ENCODE measurements at regions not wholly inside any gene's neighbourhood (a gene's known extent, or its start where the extent isn't known, plus 50 kb on each side); places are given as distances from the start of the nearest gene placed in this dataset.

GRCh38 chr2:176812246-176812775 is 400.3 kb upstream of the HNRNPA3 start:
- CTCF ChIA-PET = interaction anchor here (1.3 kb wide), 1 partner anchor 160 kb away, joined by 4 read pairs; no protein-coding TSS in a partner anchor
- no TSS peak for BruUV-seq (replicated peaks)
- H3K27ac Mint-ChIP-seq (ENCODE audit: unreplicated experiment) = no peak overlapping the region
- no peaks in the 10 kb centered on the region for H3K9me3 Mint-ChIP-seq (ENCODE audit: low read depth, unreplicated experiment)
- DNase-seq = no peak
- peaks cover 10% of the 10 kb centered on the region for H3K27me3 Mint-ChIP-seq (ENCODE audit: unreplicated experiment)
- no peak overlapping the region for H3K4me3 Mint-ChIP-seq (ENCODE audit: low read depth, unreplicated experiment)
- intact Hi-C loops (cut with micrococcal nuclease; ENCODE audit: unreplicated experiment) = no loop called here
- H3K4me1 Mint-ChIP-seq (ENCODE audit: low read depth, unreplicated experiment) = no peaks in the 10 kb centered on the region
- H3K36me3 Mint-ChIP-seq (ENCODE audit: insufficient read depth, unreplicated experiment) = no peaks in the 10 kb centered on the region
- TF ChIP-seq CTCF (IDR thresholded peaks at IDR 0.05; ENCODE audit: unreplicated experiment) = no peak

- no peaks in the 10 kb centered on the region for H3K4me1 Mint-ChIP-seq (ENCODE audit: low read depth, unreplicated experiment)
- intact Hi-C loops (cut with micrococcal nuclease; ENCODE audit: unreplicated experiment) = no loop called here
- DNase-seq = no peak
- CTCF ChIA-PET = interaction anchor here (0.6 to 1.3 kb wide), 2 partner anchors 66 to 161 kb away, joined by 3 to 4 read pairs; no protein-coding TSS in a partner anchor
- BruUV-seq (replicated peaks) = no TSS peak
- TF ChIP-seq CTCF (IDR thresholded peaks at IDR 0.05; ENCODE audit: unreplicated experiment) = no peak
- no peaks in the 10 kb centered on the region for H3K36me3 Mint-ChIP-seq (ENCODE audit: insufficient read depth, unreplicated experiment)
- H3K27ac Mint-ChIP-seq (ENCODE audit: unreplicated experiment) = no peak overlapping the region
- no peaks in the 10 kb centered on the region for H3K9me3 Mint-ChIP-seq (ENCODE audit: low read depth, unreplicated experiment)
- H3K4me3 Mint-ChIP-seq (ENCODE audit: low read depth, unreplicated experiment) = no peak overlapping the region
- H3K27me3 Mint-ChIP-seq (ENCODE audit: unreplicated experiment) = peaks cover 2% of the 10 kb centered on the region
Measured at GRCh38 chr2:176813156-176813555, 399.4 kb upstream of the HNRNPA3 start.

- BruUV-seq (replicated peaks) = no TSS peak
- H3K4me1 Mint-ChIP-seq (ENCODE audit: low read depth, unreplicated experiment) = no peaks in the 10 kb centered on the region
- no peaks in the 10 kb centered on the region for H3K27me3 Mint-ChIP-seq (ENCODE audit: unreplicated experiment)
- H3K4me3 Mint-ChIP-seq (ENCODE audit: low read depth, unreplicated experiment) = no peak overlapping the region
- DNase-seq = no peak
- intact Hi-C loops (cut with micrococcal nuclease; ENCODE audit: unreplicated experiment) = loop anchor here (2.0 kb wide), 2 partner anchors 161 to 687 kb away; no protein-coding TSS in a partner anchor
- no peaks in the 10 kb centered on the region for H3K9me3 Mint-ChIP-seq (ENCODE audit: low read depth, unreplicated experiment)
- CTCF ChIA-PET = interaction anchor here (0.6 to 1.9 kb wide), 2 partner anchors 66 to 160 kb away, joined by 3 to 13 read pairs; no protein-coding TSS in a partner anchor
- no peak overlapping the region for H3K27ac Mint-ChIP-seq (ENCODE audit: unreplicated experiment)
- TF ChIP-seq CTCF (IDR thresholded peaks at IDR 0.05; ENCODE audit: unreplicated experiment) = no peak
- no peaks in the 10 kb centered on the region for H3K36me3 Mint-ChIP-seq (ENCODE audit: insufficient read depth, unreplicated experiment)
Measured at GRCh38 chr2:176813621-176814049, 399.0 kb upstream of the HNRNPA3 start.

- TF ChIP-seq CTCF (IDR thresholded peaks at IDR 0.05; ENCODE audit: unreplicated experiment) = no peak
- intact Hi-C loops (cut with micrococcal nuclease; ENCODE audit: unreplicated experiment) = loop anchor here (2.0 kb wide), 2 partner anchors 161 to 687 kb away; no protein-coding TSS in a partner anchor
- DNase-seq = no peak
- Mint-ChIP-seq H3K27me3 (ENCODE audit: unreplicated experiment) (no peaks in the 10 kb centered on the region), H3K36me3 (ENCODE audit: insufficient read depth, unreplicated experiment) (no peaks in the 10 kb centered on the region), H3K9me3 (ENCODE audit: low read depth, unreplicated experiment) (no peaks in the 10 kb centered on the region), H3K4me1 (ENCODE audit: low read depth, unreplicated experiment) (no peaks in the 10 kb centered on the region), H3K4me3 (ENCODE audit: low read depth, unreplicated experiment) (no peak overlapping the region), H3K27ac (ENCODE audit: unreplicated experiment) (no peak overlapping the region)
- no TSS peak for BruUV-seq (replicated peaks)
- CTCF ChIA-PET = interaction anchor here (0.6 to 1.9 kb wide), 4 partner anchors 56 to 687 kb away, joined by 3 to 13 read pairs (median 4); no protein-coding TSS in a partner anchor
Measured at GRCh38 chr2:176814274-176814673, 398.3 kb upstream of the HNRNPA3 start.

Measured in Calu3 (cell line).